Loucy (cell line): ENCODE measurements at regions not wholly inside any gene's neighbourhood (a gene's known extent, or its start where the extent isn't known, plus 50 kb on each side); places are given as distances from the start of the nearest gene placed in this dataset.

ENCODE experiments used
- EZH2phosphoT487 ChIP-seq: fragments of 200-600 bp; IDR thresholded peaks from 2 replicates; pipeline ENCODE4 v1.6.1; 2018; ENCODE audit warnings: antibody characterized with exemption, mild to moderate bottlenecking, moderate library complexity, borderline replicate concordance
- TF ChIP-seq, protein P1 (sequence below): fragments of 200-600 bp; sonication (generic); conservative IDR thresholded peaks from 2 replicates; pipeline ENCODE4 v1.5.1; 2014; ENCODE audit warnings: mild to moderate bottlenecking, antibody characterized with exemption, low read length

DNA sequence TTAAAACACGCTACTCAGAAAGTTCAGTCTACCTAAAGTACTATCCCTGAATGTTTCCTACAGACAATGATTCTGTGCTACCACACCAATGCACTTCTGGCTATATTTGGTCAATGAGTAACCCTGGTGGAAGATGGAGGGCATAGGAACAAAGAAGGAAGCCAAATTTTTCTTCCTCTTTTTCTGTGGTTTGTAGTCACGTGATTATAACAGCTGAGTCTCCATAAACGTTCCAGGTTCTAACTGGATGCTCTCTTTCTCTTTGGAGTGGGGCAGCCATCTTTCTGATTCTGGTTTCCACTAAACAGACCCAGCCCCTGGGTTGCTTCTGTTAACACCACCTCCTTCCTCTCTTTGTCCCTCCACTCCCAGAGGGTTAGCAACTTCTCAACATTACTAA is 274.9 kb downstream of the CDH11 start:
- TF ChIP-seq, protein P1, sequence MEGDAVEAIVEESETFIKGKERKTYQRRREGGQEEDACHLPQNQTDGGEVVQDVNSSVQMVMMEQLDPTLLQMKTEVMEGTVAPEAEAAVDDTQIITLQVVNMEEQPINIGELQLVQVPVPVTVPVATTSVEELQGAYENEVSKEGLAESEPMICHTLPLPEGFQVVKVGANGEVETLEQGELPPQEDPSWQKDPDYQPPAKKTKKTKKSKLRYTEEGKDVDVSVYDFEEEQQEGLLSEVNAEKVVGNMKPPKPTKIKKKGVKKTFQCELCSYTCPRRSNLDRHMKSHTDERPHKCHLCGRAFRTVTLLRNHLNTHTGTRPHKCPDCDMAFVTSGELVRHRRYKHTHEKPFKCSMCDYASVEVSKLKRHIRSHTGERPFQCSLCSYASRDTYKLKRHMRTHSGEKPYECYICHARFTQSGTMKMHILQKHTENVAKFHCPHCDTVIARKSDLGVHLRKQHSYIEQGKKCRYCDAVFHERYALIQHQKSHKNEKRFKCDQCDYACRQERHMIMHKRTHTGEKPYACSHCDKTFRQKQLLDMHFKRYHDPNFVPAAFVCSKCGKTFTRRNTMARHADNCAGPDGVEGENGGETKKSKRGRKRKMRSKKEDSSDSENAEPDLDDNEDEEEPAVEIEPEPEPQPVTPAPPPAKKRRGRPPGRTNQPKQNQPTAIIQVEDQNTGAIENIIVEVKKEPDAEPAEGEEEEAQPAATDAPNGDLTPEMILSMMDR: no peak
- no peak for TF ChIP-seq EZH2phosphoT487
